Suppressor macrophage (primary cell): ENCODE measurements at regions not wholly inside any gene's neighbourhood (a gene's known extent, or its start where the extent isn't known, plus 50 kb on each side); places are given as distances from the start of the nearest gene placed in this dataset.

Experiments used
- DNase-seq, 4 experiments: peaks; one replicate each; pipeline ENCODE4 v3.0.0-alpha.2; 2020 to 2022

DNA sequence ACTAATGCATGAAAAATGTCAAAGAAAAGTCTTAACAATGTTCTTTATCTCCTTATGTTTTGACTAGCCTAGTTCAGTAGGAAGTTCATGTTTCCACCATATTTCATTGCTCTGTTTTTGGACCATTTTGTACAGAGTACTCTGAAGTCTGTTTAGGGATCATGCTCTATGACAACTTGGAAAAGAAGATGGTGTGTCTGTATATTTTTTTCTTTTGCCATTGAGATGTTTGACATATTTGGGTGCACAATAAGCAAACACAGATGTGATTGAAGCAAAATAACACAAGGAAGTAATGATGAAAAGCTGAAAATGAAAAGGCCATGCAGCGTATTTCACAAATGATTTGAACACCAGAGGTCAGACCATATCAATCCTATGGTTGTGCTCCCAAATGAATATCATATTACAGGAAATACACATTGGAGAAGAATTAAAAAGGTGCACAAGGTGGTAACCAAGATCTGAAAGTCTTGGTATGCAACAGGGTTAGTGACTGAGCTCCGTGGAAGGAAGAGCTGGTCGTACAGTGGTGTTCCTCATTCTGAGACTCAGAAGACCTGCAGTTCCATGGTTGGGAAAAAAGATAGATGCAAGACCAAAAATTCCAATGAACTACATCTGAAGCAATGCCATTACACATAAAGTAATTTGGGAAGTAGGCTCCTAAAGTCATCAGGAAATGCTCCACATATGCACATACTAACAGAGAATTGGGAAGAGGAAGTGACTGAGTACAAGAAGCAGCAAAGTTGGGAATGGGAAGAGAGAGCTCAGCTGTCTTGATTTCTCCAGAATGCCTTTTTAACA lies 463.5 kb downstream of the LMO4 start:
- DNase-seq: peak in 3 of 4 experiments; percentile 3 to 21 (median 4)

DNA sequence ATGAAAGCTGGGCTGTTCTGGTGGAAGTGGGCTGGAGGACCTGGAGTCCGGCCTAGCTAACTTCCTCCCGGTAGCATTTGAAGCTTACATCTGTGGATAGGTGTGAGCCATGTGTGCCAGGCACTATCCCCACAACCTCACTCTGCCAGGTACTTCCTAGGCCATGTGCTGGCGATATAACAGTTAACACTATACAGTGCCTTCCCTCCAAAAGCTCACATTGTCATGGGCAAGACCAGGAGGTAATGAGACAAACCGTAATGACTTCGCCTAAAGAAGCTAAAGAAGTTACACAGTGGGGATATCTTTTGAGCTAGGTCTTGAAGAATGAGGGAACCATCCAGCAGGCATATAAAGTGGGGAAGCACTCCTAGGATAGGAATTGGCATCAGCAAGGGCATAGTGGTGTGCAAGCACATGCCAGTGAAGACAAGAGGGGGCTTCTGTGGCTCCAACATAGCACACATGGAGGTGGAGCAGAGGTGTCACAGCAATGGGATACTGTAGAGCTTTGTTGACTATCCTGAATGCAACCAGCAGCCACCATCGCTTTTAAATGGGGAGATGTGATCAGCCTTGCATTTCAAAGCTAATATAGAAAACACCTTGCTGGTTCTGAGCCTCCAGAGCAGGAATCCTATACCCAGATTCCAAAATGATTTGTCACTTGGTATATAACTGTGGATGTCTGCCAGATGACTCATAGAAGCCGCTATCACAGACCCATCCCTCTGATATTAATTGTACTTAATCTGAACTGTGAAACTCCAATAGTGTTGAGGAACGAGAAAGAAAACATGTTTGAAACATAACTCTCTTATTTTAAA lies 466.3 kb downstream of the LMO4 start:
- no peak for DNase-seq

DNA sequence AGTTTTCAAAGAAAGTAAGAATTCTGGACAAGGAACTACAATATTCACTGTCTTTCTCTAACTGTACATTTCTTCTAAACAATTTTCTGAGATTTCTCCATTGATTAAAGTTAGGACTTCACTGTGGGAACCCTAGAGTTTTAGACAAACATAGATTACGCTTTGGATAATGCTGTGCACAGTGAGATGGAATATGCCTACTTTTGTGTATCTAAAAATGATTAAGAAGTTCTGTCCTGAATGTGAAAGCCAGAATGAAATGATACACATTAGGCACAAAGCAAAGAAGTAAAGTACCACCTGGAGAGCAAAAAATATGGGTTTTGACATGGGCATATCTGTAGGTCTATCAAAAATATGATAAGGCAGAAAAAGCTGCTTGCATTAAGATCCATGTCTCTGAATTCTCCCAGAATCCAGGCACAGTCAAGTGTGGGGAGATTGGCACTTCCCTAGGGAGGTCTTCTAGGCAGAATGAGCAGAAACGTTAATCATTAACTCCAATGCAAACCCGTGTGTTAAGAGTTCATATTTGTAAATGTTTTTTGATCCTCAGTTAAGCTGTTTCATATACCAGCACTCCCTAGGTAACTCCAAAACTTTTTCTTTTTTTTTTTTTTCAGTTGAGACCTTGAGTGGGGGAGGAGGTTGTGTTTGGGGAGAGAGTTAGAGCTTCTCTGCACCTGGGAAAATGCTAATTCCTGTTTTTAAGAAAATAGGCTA lies 467.1 kb downstream of the LMO4 start:
- no peak for DNase-seq

GRCh38 chr1:87796471-87796901 lies 467.8 kb downstream of the LMO4 start:
- no peak for DNase-seq

- no peak for DNase-seq
These were observed 470.8 kb downstream of the LMO4 start for GRCh38 chr1:87799451-87799850.

GRCh38 chr1:87800006-87800405 lies 471.3 kb downstream of the LMO4 start:
- no peak for DNase-seq

DNA sequence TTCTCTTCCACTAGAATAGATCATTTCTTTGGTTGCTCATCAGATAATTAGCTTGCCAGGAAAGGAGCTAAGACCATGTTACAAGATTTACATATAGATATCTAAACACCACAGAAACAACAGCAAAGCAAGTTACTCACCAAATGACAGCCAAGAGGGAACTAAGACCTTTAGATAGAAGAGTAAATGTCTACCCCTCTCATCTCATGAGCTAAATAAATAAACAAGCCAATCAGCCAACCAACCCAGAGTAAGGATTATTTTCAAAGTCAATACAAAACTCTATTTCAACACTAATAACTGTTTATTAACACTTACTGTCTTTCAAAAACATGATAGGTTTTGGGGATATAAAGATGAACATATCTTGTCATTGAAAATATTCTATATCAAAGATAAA lies 474.7 kb downstream of the LMO4 start:
- no peak for DNase-seq

DNA sequence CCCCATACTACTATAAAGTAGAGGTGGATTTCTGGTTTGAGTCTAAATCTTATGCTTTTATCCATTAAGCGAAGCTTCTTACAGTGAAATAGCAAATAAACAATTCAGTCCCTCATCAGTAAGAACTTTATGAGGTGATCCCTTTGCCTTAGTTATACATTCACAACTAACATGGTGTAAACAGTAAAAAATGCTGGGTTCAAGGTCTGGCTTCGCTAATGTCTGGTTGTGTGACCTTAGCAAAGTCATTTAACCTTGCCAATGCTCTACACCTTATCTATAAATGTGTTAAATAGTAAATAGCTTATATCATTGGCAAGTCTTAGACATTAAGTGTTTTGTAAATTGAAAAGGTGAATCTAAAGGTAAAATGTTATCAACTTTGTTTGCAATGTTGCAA lies 475.4 kb downstream of the LMO4 start:
- DNase-seq: no peak

DNA sequence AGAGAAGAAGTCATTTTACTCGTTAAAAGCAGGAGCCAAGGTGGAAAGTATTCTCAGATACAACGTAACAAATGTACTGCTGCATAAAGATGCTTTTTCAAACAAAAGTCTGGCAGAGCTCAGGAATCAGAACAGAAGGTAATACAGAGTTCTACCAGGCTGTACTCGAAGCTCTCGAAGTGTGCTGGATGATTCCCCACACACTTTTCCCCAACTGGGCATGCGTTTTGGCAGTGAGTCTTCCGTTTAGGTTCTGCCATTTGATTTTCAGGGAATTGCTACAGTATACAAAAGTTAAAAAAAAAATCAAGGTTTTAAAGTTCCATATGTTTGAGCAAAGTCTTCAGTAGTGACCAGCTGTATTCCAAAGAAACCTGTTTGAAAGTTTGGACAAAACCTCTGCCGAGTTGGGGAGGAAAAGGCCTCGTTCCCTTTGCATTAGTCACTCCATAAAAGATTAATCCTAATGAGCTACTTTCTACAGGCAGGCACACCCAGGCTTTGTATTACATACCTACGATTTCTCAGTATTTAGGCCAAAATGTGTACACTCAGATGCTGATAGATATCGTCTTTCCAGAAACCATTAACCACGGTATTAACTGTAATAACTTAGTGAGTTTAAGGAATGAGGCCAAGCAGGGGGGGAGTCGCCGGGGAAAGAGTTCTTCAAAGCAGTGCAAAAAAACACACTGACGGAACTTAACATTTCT lies 477.1 kb downstream of the LMO4 start:
- no peak for DNase-seq

GRCh38 chr1:87806379-87807094 lies 477.9 kb downstream of the LMO4 start:
- no peak for DNase-seq

DNA sequence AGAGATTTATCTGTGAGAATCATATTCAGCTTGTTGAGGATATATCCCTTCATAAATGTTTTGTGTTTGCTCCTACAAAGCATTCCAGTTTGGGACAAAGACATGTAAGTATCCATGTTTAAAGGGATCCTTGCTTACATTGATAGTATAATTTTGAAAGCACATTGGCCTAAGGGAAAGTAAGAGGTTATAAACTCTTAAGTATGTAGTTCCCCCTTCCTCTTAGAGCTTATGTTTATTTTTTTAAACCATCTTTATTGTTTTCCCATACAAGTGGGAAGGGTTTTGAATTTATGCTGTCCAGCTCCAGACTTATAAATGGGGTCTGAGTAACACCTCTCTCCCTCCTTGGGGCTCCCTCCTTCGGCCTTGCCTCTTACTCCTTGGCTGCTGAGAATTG lies 481.5 kb downstream of the LMO4 start:
- no peak for DNase-seq

DNA sequence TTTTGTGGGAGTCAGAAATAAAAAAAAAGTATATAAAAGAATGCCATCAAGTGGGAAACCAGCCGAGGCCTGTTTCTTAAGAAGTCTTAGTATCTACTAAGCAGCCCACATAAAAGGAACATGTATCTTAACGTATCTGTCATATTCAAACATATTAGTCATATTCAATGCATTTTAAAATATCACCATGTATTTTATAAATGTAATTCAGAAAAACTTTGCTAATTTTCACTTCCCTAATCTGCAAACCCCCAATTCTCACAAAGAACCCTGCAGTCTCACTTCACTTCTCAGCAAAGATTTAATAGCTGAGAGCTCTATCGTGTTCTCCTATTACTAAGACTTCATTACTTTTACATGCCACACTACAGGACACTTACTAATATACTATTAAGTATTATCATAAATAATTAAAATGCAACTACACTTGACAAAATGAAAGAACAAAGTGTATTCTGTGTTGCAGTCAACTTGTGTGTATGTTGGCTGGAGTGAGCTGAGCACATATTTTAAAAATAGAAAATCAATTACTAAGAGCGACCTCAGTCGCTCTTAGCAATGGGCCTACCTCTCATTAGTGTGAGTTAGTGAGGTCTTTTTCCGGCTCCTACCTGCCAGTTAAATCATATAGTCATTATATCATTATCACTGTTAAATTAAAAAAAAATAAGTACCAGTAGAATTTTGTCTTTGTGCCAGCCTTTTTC lies 484.3 kb downstream of the LMO4 start:
- DNase-seq: peak in 2 of 4 experiments; percentile 2 to 23

DNA sequence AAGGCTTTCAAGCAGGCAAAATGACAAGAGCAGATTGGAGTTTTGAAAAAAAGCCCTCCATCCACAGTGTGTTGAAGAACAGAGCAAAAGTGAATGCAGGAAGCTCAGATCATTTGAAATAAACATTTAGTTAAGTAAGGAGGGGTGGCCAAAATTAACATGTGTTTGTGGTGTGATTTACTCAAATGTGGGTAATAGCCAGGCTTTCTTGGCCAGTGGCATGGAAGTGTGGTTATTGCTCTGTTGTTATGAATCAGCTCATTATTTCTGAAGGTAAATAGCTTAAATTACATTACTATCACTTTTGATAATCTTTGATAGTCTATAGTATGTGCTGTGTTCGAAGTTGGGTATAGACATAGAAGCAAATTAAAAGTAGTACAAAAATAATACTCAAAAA lies 485.9 kb downstream of the LMO4 start:
- no peak for DNase-seq

GRCh38 chr1:87816646-87817045 lies 488.0 kb downstream of the LMO4 start:
- no peak for DNase-seq

- DNase-seq: no peak
These were observed 492.1 kb downstream of the LMO4 start for GRCh38 chr1:87820668-87821334.

- DNase-seq: no peak
These were observed 492.6 kb downstream of the LMO4 start for GRCh38 chr1:87821335-87821697.

DNA sequence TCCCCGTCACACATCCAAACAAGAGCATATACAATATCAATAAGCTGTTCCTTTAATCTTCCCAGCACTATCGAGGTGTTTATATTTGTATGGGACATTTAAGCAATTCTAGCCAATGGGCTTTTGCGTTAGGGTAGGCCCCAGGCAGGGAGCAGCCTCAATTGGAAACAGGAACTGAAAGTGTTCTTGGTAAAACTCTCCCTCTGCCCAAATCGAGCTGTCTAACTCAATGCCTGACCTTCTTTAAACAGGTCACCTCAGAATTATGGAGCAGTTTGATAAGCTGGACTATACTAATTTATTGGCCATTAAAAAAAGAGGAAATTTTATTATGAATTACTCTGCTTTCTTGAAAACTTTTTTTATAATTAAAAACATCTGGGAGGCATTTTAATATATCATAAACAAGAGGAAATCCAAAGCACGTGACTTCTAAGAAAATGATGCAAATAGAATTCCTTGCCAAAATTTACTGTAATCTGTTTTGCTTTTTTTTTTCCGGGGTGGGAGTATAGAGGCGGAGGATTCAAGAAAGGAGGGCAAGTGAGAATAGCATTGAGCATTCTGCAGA lies 498.1 kb downstream of the LMO4 start:
- DNase-seq: peak; percentile 72 to 93 (median 86)

DNA sequence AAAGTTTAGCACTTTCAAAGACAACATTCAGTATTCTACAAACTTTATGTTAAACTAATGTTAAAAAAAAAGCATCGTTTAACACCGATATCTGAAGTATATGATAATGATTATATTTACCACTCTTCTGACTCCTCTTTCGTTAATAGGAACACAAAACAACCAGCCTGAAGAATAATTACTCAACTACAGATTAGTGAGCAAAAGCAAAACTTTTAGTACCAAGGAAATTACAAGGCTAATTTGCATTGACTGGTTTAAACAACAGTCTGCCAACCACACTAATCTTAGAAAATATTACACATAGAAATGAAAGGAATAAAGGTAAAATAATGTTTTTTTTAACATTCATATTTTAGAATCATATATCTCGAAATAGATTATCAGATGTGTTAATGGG lies 500.7 kb downstream of the LMO4 start:
- no peak for DNase-seq

DNA sequence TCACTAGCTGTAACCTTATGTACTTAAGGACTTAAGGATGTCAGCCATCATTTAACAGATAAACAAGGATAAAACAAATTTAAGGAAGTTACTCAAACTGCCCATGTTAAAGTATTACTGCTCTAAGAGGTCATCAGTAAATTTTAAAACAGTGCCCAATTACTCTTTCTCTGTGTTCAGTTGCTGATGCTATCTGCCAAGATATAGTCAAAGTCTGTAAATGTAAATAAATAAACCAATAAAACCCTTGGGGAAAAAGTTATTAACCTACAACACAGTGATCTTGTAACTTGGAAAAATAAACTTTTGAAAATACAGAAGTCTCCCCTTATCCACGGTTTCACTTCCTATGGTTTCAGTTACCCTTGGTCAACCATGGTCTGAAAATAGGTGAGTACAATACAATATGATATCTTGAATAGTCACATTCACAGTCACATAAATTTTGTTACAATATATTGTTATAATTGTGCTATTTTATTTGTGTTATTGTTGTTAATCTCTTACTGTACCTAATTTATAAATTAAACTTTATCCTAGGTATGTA lies 501.8 kb downstream of the LMO4 start:
- DNase-seq: peak in 2 of 4 experiments; percentile 42 to 45

GRCh38 chr1:87833166-87833565 lies 504.5 kb downstream of the LMO4 start:
- DNase-seq: peak; percentile 4 to 54 (median 34)
